ENCODE measurements at regions not wholly inside any gene's neighbourhood (a gene's known extent, or its start where the extent isn't known, plus 50 kb on each side); places are given as distances from the start of the nearest gene placed in this dataset.
"Not testable (repeated sequence)": the region's sequence is repeated elsewhere in the genome, so short reads cannot be mapped to it uniquely, and the experiment has no call there.

DNA sequence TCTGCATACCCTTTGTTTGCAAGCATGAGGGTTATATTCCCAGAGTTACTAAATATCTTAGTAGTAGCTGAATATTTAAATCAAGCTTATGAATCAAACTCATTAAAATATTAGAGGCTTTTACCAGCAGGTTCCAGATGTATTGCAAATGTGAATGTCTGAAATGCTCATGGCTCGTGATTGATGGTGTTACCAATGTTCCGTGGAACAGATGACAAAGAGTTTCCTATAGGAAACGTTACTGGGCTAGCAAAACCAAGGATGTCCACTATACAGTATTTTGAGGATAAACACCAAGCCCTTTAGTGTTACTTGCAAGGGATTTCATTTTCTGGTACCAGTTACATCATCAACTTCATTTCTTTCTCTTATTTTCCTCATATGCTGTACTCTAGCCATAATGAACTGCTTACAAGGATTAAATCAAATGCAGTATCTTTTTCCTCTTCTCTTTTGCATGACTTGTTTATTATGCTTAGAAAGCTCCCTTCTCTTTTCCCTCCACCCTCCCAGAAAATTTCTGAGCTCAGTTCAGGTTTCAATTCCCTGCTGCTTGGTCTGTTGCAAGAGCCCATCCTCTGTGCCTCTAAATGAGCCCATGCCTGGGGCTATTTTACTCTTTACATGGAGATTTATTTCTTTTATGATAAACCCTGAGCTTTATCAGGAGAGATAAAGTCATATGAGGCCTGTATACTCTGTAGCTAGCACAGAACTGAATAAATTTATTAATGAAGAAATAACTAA, 1537.1 kb upstream of the GOT2 start:
- ATAC-seq (replicated peaks) (no peak), DNase-seq (no peak)
- Mint-ChIP-seq H3K9me3 (peaks cover 4 to 12% of the 10 kb centered on the region in 2 donors), H3K4me1 (ENCODE audit: low read depth in 2 of 2) (no peaks in the 10 kb centered on the region), H3K36me3 (ENCODE audit: insufficient read depth) (no peaks in the 10 kb centered on the region), H3K27ac (no peak overlapping the region), H3K4me3 (no peak overlapping the region), H3K27me3 (no peaks in the 10 kb centered on the region)

GRCh38 chr16:60261425-60261824, 1527.3 kb upstream of the GOT2 start:
- DNase-seq (no peak), ATAC-seq (replicated peaks) (no peak)
- H3K36me3 Mint-ChIP-seq (ENCODE audit: insufficient read depth), result no peaks in the 10 kb centered on the region
- no peak overlapping the region for H3K4me3 Mint-ChIP-seq
- peaks cover 17 to 19% of the 10 kb centered on the region in 2 donors for H3K9me3 Mint-ChIP-seq
- H3K27ac Mint-ChIP-seq, result no peak overlapping the region
- H3K27me3 Mint-ChIP-seq, result no peaks in the 10 kb centered on the region
- H3K4me1 Mint-ChIP-seq (ENCODE audit: low read depth in 2 of 2), result no peaks in the 10 kb centered on the region

DNA sequence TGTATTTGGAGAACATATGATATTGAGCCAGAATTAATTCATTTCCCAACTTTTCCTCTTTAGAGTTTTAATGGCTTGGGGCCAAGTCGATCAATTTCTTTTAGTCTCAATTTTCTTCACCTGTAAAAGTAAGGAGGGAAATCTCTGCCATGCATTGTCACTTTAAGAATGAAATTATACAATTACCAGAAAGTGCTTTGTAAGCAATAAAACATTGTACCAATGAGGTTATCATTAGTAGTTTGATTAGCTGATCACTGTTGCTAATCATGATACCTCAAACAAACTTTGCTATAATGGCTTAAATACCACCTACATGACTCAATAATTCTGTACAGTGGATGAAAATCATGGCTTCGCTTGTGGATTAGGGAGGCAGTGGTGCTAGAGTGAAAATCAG, 1525.8 kb upstream of the GOT2 start:
- DNase-seq (no peak), ATAC-seq (replicated peaks) (no peak)
- Mint-ChIP-seq H3K27ac (no peak overlapping the region), H3K4me1 (ENCODE audit: low read depth in 2 of 2) (no peaks in the 10 kb centered on the region), H3K27me3 (no peaks in the 10 kb centered on the region), H3K9me3 (peaks cover 12 to 15% of the 10 kb centered on the region in 2 donors), H3K36me3 (ENCODE audit: insufficient read depth) (no peaks in the 10 kb centered on the region), H3K4me3 (no peak overlapping the region)

- Mint-ChIP-seq H3K27ac (no peak overlapping the region), H3K36me3 (ENCODE audit: insufficient read depth) (no peaks in the 10 kb centered on the region), H3K27me3 (no peaks in the 10 kb centered on the region), H3K9me3 (peaks cover 0 to 7% of the 10 kb centered on the region in 2 donors), H3K4me1 (ENCODE audit: low read depth in 2 of 2) (no peaks in the 10 kb centered on the region), H3K4me3 (no peak overlapping the region)
- DNase-seq (no peak), ATAC-seq (replicated peaks) (no peak)
Measured at GRCh38 chr16:60246086-60246485, 1512.0 kb upstream of the GOT2 start.

GRCh38 chr16:60241671-60242070, 1507.6 kb upstream of the GOT2 start:
- no peak for DNase-seq
- H3K27ac Mint-ChIP-seq, result no peak overlapping the region
- H3K4me3 Mint-ChIP-seq, result no peak overlapping the region
- H3K9me3 Mint-ChIP-seq, result peaks cover 13% of the 10 kb centered on the region in 2 donors
- H3K4me1 Mint-ChIP-seq (ENCODE audit: low read depth in 2 of 2), result no peaks in the 10 kb centered on the region
- H3K27me3 Mint-ChIP-seq, result no peaks in the 10 kb centered on the region
- ATAC-seq (replicated peaks), result no peak
- no peaks in the 10 kb centered on the region for H3K36me3 Mint-ChIP-seq (ENCODE audit: insufficient read depth)

GRCh38 chr16:60230666-60231065, 1496.5 kb upstream of the GOT2 start:
- H3K4me1 Mint-ChIP-seq (ENCODE audit: low read depth in 2 of 2), result no peaks in the 10 kb centered on the region
- H3K27ac Mint-ChIP-seq, result no peak overlapping the region
- DNase-seq, result no peak
- H3K36me3 Mint-ChIP-seq (ENCODE audit: insufficient read depth), result no peaks in the 10 kb centered on the region
- peaks cover 14 to 26% of the 10 kb centered on the region in 2 donors for H3K9me3 Mint-ChIP-seq
- H3K4me3 Mint-ChIP-seq, result no peak overlapping the region
- no peak for ATAC-seq (replicated peaks)
- no peaks in the 10 kb centered on the region for H3K27me3 Mint-ChIP-seq

- no peaks in the 10 kb centered on the region for H3K27me3 Mint-ChIP-seq
- H3K36me3 Mint-ChIP-seq (ENCODE audit: insufficient read depth), result no peaks in the 10 kb centered on the region
- no peak overlapping the region for H3K27ac Mint-ChIP-seq
- no peaks in the 10 kb centered on the region for H3K4me1 Mint-ChIP-seq (ENCODE audit: low read depth in 2 of 2)
- no peak overlapping the region for H3K4me3 Mint-ChIP-seq
- H3K9me3 Mint-ChIP-seq, result peaks cover 8% of the 10 kb centered on the region in 2 donors
- DNase-seq (no peak), ATAC-seq (replicated peaks) (no peak)
Measured at GRCh38 chr16:60225541-60225940, 1491.4 kb upstream of the GOT2 start.

GRCh38 chr16:60217787-60218186, 1483.7 kb upstream of the GOT2 start:
- ATAC-seq (replicated peaks), result no peak
- Mint-ChIP-seq H3K4me1 (ENCODE audit: low read depth in 2 of 2) (no peaks in the 10 kb centered on the region), H3K4me3 (no peak overlapping the region), H3K27me3 (no peaks in the 10 kb centered on the region), H3K9me3 (peaks cover 0 to 4% of the 10 kb centered on the region in 2 donors), H3K36me3 (ENCODE audit: insufficient read depth) (no peaks in the 10 kb centered on the region), H3K27ac (no peak overlapping the region)
- DNase-seq, result no peak

DNA sequence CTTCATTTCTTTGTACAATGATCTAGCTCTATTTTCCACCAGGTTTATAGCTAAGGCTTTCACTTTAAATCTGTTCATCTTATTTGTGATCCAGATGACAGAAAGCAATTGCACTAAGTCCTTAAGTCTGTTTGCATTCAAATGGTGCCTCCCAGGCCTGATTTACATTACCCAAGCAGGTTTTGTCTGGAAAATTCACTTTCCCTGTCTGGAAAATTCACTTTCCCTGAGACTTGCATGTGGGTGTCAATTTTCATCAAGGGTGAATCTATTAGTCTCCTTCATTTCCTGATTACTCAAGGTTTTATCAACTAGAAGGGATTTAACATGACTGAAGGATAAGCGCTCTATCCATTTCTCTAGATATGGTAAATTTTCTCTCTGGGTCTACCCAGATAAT, 1480.2 kb upstream of the GOT2 start:
- H3K36me3 Mint-ChIP-seq (ENCODE audit: insufficient read depth), result no peaks in the 10 kb centered on the region
- no peaks in the 10 kb centered on the region for H3K27me3 Mint-ChIP-seq
- H3K27ac Mint-ChIP-seq, result no peak overlapping the region
- H3K4me1 Mint-ChIP-seq (ENCODE audit: low read depth in 2 of 2), result no peaks in the 10 kb centered on the region
- DNase-seq, result no peak
- H3K4me3 Mint-ChIP-seq, result no peak overlapping the region
- H3K9me3 Mint-ChIP-seq, result peaks cover 0 to 4% of the 10 kb centered on the region in 2 donors
- ATAC-seq (replicated peaks), result no peak

DNA sequence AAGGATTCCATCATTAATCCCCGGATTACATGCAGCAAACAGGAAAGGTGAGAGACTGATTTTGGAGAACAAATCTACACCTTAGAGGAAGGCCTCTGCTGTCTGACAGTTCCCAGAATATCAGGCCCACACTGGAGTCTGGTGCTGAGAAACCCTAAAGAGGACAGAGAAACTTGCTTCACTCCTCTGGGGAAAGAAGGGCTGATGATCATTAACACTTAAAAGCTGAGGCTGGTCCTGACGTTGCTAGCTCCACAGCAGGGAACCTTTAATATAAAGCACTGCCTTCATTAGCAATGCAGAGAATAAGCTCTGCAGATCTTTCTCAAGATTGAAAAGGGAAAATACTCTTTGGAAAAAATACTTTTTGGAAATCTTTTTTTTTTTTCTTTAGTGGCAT, 1472.4 kb upstream of the GOT2 start:
- Mint-ChIP-seq H3K9me3 (peaks cover 3 to 8% of the 10 kb centered on the region in 2 donors), H3K4me3 (no peak overlapping the region), H3K36me3 (ENCODE audit: insufficient read depth) (no peaks in the 10 kb centered on the region), H3K27ac (no peak overlapping the region), H3K4me1 (ENCODE audit: low read depth in 2 of 2) (no peaks in the 10 kb centered on the region), H3K27me3 (no peaks in the 10 kb centered on the region)
- ATAC-seq (replicated peaks) (no peak), DNase-seq (no peak)

- peaks cover 11 to 15% of the 10 kb centered on the region in 2 donors for H3K9me3 Mint-ChIP-seq
- no peak for ATAC-seq (replicated peaks)
Measured at GRCh38 chr16:60204181-60204580, 1470.1 kb upstream of the GOT2 start.

DNA sequence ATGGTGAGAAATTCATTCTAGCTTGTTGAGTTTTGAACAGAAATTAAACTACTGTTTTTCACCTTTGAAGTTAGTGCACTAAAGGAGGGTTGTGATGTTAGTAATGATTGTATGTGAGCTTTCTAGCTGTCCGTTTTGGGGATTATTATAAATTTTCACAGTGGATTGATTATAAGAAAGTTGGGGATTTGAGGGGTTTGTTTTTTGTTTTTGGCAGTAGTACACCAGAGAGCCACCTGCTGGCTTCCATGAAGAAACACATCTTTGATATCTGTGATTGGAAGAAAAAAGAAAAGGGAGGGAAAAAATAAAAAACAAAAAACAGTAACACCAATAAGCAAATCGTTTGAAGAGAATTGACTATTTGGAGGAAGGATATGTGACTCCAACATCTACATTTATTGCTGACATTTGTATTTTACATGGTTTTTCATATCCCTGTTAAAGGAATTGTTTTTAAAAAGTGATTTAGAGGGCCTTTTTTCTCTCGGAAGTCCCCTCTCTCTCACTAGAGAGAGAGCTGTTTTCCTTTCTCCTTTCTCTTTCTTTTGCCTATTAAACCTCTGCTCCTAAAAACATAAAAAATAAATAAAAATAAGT, 1469.5 kb upstream of the GOT2 start:
- Mint-ChIP-seq H3K9me3 (peaks cover 11 to 15% of the 10 kb centered on the region in 2 donors), H3K36me3 (ENCODE audit: insufficient read depth) (no peaks in the 10 kb centered on the region), H3K4me3 (no peak overlapping the region), H3K27me3 (no peaks in the 10 kb centered on the region), H3K4me1 (ENCODE audit: low read depth in 2 of 2) (peaks cover 0 to 2% of the 10 kb centered on the region in 2 donors), H3K27ac (no peak overlapping the region)
- ATAC-seq (replicated peaks), result no peak
- no peak for DNase-seq

More at GRCh38 chr16:60204181-60204580, 1470.1 kb upstream of the GOT2 start:
- Mint-ChIP-seq H3K27ac (no peak overlapping the region), H3K4me1 (ENCODE audit: low read depth in 2 of 2) (peaks cover 0 to 2% of the 10 kb centered on the region in 2 donors), H3K4me3 (no peak overlapping the region), H3K27me3 (no peaks in the 10 kb centered on the region), H3K36me3 (ENCODE audit: insufficient read depth) (no peaks in the 10 kb centered on the region)
- no peak for DNase-seq

DNA sequence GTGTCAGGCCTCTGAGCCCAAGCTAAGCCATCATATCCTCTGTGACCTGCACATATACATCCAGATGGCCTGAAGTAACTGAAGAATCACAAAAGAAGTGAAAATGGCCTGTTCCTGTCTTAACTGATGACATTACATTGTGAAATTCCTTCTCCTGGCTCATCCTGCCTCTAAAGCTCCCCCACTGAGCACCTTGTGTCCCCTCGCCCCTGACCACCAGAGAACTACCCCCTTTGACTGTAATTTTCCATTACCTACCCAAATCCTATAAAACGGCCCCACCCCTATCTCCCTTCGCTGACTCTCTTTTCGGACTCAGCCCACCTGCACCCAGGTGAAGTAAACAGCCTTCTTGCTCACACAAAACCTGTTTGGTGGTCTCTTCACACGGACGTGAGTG, 1466.6 kb upstream of the GOT2 start:
- not testable (repeated sequence) for H3K4me3 Mint-ChIP-seq; H3K36me3 Mint-ChIP-seq (ENCODE audit: insufficient read depth); H3K27me3 Mint-ChIP-seq; H3K27ac Mint-ChIP-seq; H3K4me1 Mint-ChIP-seq (ENCODE audit: low read depth in 2 of 2); DNase-seq; ATAC-seq (replicated peaks)
- peaks cover 10 to 11% of the 10 kb centered on the region in 2 donors for H3K9me3 Mint-ChIP-seq

DNA sequence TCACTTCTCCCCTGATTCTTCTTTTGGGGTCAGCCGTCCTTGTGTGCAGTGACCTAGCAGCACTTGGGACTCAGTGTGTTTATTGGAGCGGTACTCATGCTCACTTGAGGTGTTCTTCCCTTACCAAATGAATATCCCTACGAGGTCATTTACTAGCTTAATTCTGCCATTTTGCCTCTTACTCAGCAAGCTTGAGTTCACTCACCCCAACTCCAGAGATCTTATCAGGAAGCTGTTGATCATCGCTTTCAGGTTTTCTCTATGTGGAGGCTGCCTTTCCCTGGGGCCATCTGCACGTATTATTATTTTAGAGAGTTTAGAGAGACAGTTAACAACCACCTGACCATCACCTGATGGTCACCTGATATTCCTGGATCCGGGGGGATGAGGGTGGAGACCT, 1466.0 kb upstream of the GOT2 start:
- no peak for DNase-seq
- peaks cover 8 to 9% of the 10 kb centered on the region in 2 donors for H3K9me3 Mint-ChIP-seq
- H3K4me3 Mint-ChIP-seq, result no peak overlapping the region
- H3K27me3 Mint-ChIP-seq, result no peaks in the 10 kb centered on the region
- peaks cover 0 to 2% of the 10 kb centered on the region in 2 donors for H3K4me1 Mint-ChIP-seq (ENCODE audit: low read depth in 2 of 2)
- H3K36me3 Mint-ChIP-seq (ENCODE audit: insufficient read depth), result no peaks in the 10 kb centered on the region
- H3K27ac Mint-ChIP-seq, result no peak overlapping the region
- ATAC-seq (replicated peaks), result no peak

Measured in effector memory CD8-positive, alpha-beta T cell (primary cell).